HepG2 (cell line): ENCODE measurements at regions not wholly inside any gene's neighbourhood (a gene's known extent, or its start where the extent isn't known, plus 50 kb on each side); places are given as distances from the start of the nearest gene placed in this dataset.
A peak's percentile ranks its signal among the peaks of the same experiment; 100 is the strongest.

Experiments used
- ARNTL ChIP-seq: sonication (generic); formaldehyde crosslinking; IDR thresholded peaks from 2 replicates; pipeline ENCODE4 v1.4.0; 2020; ENCODE audit warnings: mild to moderate bottlenecking, missing genetic modification reagents
- DRAP1 ChIP-seq: IDR thresholded peaks from 2 replicates; pipeline ENCODE4 v1.6.1; 2016; ENCODE audit warnings: missing genetic modification reagents, missing compliant biosample characterization
- EEA1 ChIP-seq: sonication (generic); formaldehyde crosslinking; IDR thresholded peaks from 2 replicates; pipeline ENCODE4 v1.5.1; 2020; ENCODE audit warnings: mild to moderate bottlenecking, missing genetic modification reagents, borderline replicate concordance
- ELF3 ChIP-seq: IDR thresholded peaks from 2 replicates; pipeline ENCODE4 v1.6.1; 2016; ENCODE audit warnings: missing genetic modification reagents, missing compliant biosample characterization
- EZH2 ChIP-seq: conservative IDR thresholded peaks from 2 replicates; pipeline ENCODE4 v1.6.1; 2012; ENCODE audit warnings: mild to moderate bottlenecking, low read depth, low read length, moderate library complexity
- FOXJ3 ChIP-seq: sonication (generic); formaldehyde crosslinking; IDR thresholded peaks from 2 replicates; pipeline ENCODE4 v1.4.0; 2020; ENCODE audit warnings: missing genetic modification reagents, mild to moderate bottlenecking, borderline replicate concordance
- HMGXB4 ChIP-seq, 2 experiments: sonication (generic) in 1 of 2; formaldehyde crosslinking in 1 of 2; IDR thresholded peaks; 2 replicates each; pipeline versions ENCODE4 v1.4.0 to v1.6.1; 2018 to 2020; ENCODE audit warnings: missing genetic modification reagents in 2 of 2, borderline replicate concordance in 1 of 2, low read depth in 1 of 2, mild to moderate bottlenecking in 1 of 2, missing biosample characterization in 1 of 2
- HOXA3 ChIP-seq: sonication (generic); formaldehyde crosslinking; IDR thresholded peaks from 2 replicates; pipeline ENCODE4 v1.5.0; 2020; ENCODE audit warnings: missing genetic modification reagents
- JUND ChIP-seq: sonication (generic); formaldehyde crosslinking; IDR thresholded peaks from 2 replicates; pipeline ENCODE4 v1.8.0; 2022; ENCODE audit warnings: mild to moderate bottlenecking, missing genetic modification reagents
- KIAA2018 ChIP-seq: sonication (generic); formaldehyde crosslinking; IDR thresholded peaks from 2 replicates; pipeline ENCODE4 v1.5.0; 2020; ENCODE audit warnings: mild to moderate bottlenecking, missing genetic modification reagents, borderline replicate concordance
- PHF5A ChIP-seq: IDR thresholded peaks from one replicate; pipeline ENCODE4 v1.6.1; 2018; ENCODE audit warnings: low read depth, missing genetic modification reagents; ENCODE audit not compliant: unreplicated experiment
- TCF12 ChIP-seq, 2 experiments: fragments of 450-650 bp in 1 of 2; sonication (generic) in 1 of 2; formaldehyde crosslinking in 1 of 2; IDR thresholded peaks; 2 replicates each; pipeline versions ENCODE4 v1.6.1 to v1.8.0; 2017 to 2022; ENCODE audit warnings: antibody characterized with exemption in 1 of 2, mild to moderate bottlenecking in 1 of 2, missing genetic modification reagents in 1 of 2, moderate library complexity in 1 of 2
- TEAD3 ChIP-seq: optimal IDR thresholded peaks from 2 replicates; pipeline ENCODE3; 2016; ENCODE audit warnings: borderline replicate concordance
- ZBTB21 ChIP-seq: sonication (generic); formaldehyde crosslinking; IDR thresholded peaks from 2 replicates; pipeline ENCODE4 v1.4.0; 2020; ENCODE audit warnings: missing genetic modification reagents
- ZFP1 ChIP-seq: IDR thresholded peaks from 2 replicates; pipeline ENCODE4 v1.6.1; 2016
- ZNF124 ChIP-seq: sonication (generic); formaldehyde crosslinking; IDR thresholded peaks from 2 replicates; pipeline ENCODE4 v1.4.0; 2020; ENCODE audit warnings: missing genetic modification reagents
- ZNF660 ChIP-seq: sonication (generic); formaldehyde crosslinking; IDR thresholded peaks from 2 replicates; pipeline ENCODE4 v1.5.1; 2020; ENCODE audit warnings: mild to moderate bottlenecking, low read depth, missing genetic modification reagents, borderline replicate concordance
- ZNF746 ChIP-seq: sonication (generic); formaldehyde crosslinking; IDR thresholded peaks from 2 replicates; pipeline ENCODE4 v1.8.0; 2022; ENCODE audit warnings: mild to moderate bottlenecking, missing genetic modification reagents
- ZSCAN31 ChIP-seq: sonication (generic); formaldehyde crosslinking; IDR thresholded peaks from 2 replicates; pipeline ENCODE4 v1.5.0; 2020; ENCODE audit warnings: low read depth, mild to moderate bottlenecking, missing genetic modification reagents
- ZZZ3 ChIP-seq: sonication (generic); formaldehyde crosslinking; IDR thresholded peaks from 2 replicates; pipeline ENCODE4 v1.4.0; 2020; ENCODE audit warnings: missing genetic modification reagents, mild to moderate bottlenecking, borderline replicate concordance

GRCh38 chr6:137793805-137794515 lies 73.1 kb upstream of the TNFAIP3 start (continued):
- TF ChIP-seq PHF5A, result no peak
- TF ChIP-seq FOXJ3 (CRISPR knock-in tag), result no peak
- no peak for TF ChIP-seq TCF12 (IDR thresholded peaks at IDR 0.05)
- TF ChIP-seq TCF12 (CRISPR knock-in tag; IDR thresholded peaks at IDR 0.05), result no peak
- TF ChIP-seq TEAD3 (CRISPR knock-in tag), result peak; percentile 6
- no peak for TF ChIP-seq ZBTB21 (CRISPR knock-in tag)
- TF ChIP-seq JUND (CRISPR knock-in tag), result 0 out of 2 replicates have a peak, but pooled peaks have one; percentile 11
- no peak for TF ChIP-seq EEA1 (CRISPR knock-in tag)
- TF ChIP-seq KIAA2018 (CRISPR knock-in tag), result no peak
- no peak for TF ChIP-seq ZNF124 (CRISPR knock-in tag)
- TF ChIP-seq HMGXB4 (CRISPR knock-in tag; IDR thresholded peaks at IDR 0.05; ENCODE audit: borderline replicate concordance in 1 of 2, low read depth in 1 of 2), result peak in 1 of 2 experiments; percentile 2; a peak in 1 of 4 replicates
- TF ChIP-seq ZSCAN31 (CRISPR knock-in tag), result no peak
- TF ChIP-seq EZH2, result no peak
- TF ChIP-seq ZNF660 (CRISPR knock-in tag), result no peak
- no peak; the same call in 1 of the 2 replicates for TF ChIP-seq ZZZ3 (CRISPR knock-in tag)
- no peak for TF ChIP-seq ZNF746 (CRISPR knock-in tag)
- TF ChIP-seq ELF3 (CRISPR knock-in tag), result no peak; the same call in 1 of the 2 replicates
- 0 out of 2 replicates have a peak, but pooled peaks have one; percentile 1 for TF ChIP-seq ARNTL (CRISPR knock-in tag)
- no peak for TF ChIP-seq DRAP1 (CRISPR knock-in tag)
- TF ChIP-seq ZFP1, result no peak
- TF ChIP-seq HOXA3 (CRISPR knock-in tag), result 0 out of 2 replicates have a peak, but pooled peaks have one; percentile 43
